GM23248 (cell line): ENCODE measurements at regions not wholly inside any gene's neighbourhood (a gene's known extent, or its start where the extent isn't known, plus 50 kb on each side); places are given as distances from the start of the nearest gene placed in this dataset.

Experiments used
- EZH2 ChIP-seq: fragments of 200-600 bp; sonication (generic); IDR thresholded peaks from 2 replicates; pipeline ENCODE4 v1.6.1; 2018; ENCODE audit warnings: antibody characterized with exemption, mild to moderate bottlenecking; ENCODE audit not compliant: insufficient read depth, poor library complexity, severe bottlenecking
- EZH2phosphoT487 ChIP-seq: fragments of 200-600 bp; sonication (generic); IDR thresholded peaks from 2 replicates; pipeline ENCODE4 v1.6.1; 2018; ENCODE audit warnings: antibody characterized with exemption, moderate library complexity, mild to moderate bottlenecking, low read depth; ENCODE audit not compliant: insufficient read depth

DNA sequence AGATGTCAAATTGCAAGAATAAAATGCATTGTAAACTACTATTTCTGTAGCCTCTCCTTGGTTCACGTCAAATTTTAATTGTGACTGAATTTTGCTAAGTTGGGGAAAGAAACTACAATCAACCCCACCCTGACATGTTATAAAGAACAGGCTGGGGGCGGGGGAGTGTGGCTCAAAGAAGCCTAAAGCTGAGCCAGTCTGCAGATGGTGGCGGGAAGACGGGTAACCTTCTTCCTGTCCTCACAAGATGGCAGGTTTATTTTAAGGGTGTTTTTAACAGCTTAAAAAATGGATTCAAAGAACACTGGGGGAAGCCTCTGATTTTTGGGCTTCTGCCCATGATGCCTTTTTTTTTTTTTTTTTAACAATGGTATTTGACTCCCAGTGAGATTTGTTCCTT lies 68.5 kb upstream of the MELK start:
- no peak for TF ChIP-seq EZH2phosphoT487
- no peak for TF ChIP-seq EZH2
